Parathyroid adenoma (tissue), 2 donors: ENCODE measurements at regions not wholly inside any gene's neighbourhood (a gene's known extent, or its start where the extent isn't known, plus 50 kb on each side); places are given as distances from the start of the nearest gene placed in this dataset.

Experiments used
- H2AFZ ChIP-seq: fragments of 300-600 bp; sonication (generic); one replicate; pipeline ENCODE4 v1.7.0; 2017; ENCODE audit warnings: antibody characterized with exemption, mild to moderate bottlenecking
- H3K27ac ChIP-seq: fragments of 300-600 bp; sonication (generic); one replicate; pipeline ENCODE4 v1.7.0; 2017
- H3K27me3 ChIP-seq: fragments of 300-600 bp; sonication (generic); one replicate; pipeline ENCODE4 v1.7.0; 2017; ENCODE audit warnings: low read length; ENCODE audit not compliant: control insufficient read depth, insufficient read depth
- H3K36me3 ChIP-seq: fragments of 300-600 bp; sonication (generic); one replicate; pipeline ENCODE4 v1.7.0; 2017; ENCODE audit warnings: low read length; ENCODE audit not compliant: control insufficient read depth, insufficient read depth
- H3K4me1 ChIP-seq: fragments of 300-600 bp; sonication (generic); one replicate; pipeline ENCODE4 v1.7.0; 2017; ENCODE audit warnings: control low read depth
- H3K4me2 ChIP-seq: fragments of 300-600 bp; sonication (generic); one replicate; pipeline ENCODE4 v1.7.0; 2017; ENCODE audit warnings: low read length
- H3K4me3 ChIP-seq: fragments of 300-600 bp; sonication (generic); one replicate; pipeline ENCODE4 v1.7.0; 2017; ENCODE audit warnings: low read depth, low read length
- H3K79me2 ChIP-seq: fragments of 300-600 bp; sonication (generic); one replicate; pipeline ENCODE4 v1.7.0; 2017; ENCODE audit warnings: control low read depth
- H3K9ac ChIP-seq: fragments of 300-600 bp; sonication (generic); one replicate; pipeline ENCODE4 v1.7.0; 2017; ENCODE audit warnings: mild to moderate bottlenecking
- H3K9me3 ChIP-seq: fragments of 300-600 bp; sonication (generic); one replicate; pipeline ENCODE4 v1.7.0; 2017; ENCODE audit warnings: low read length; ENCODE audit not compliant: control insufficient read depth
- TF ChIP-seq, protein P1 (sequence below): fragments of 300-600 bp; sonication (generic); IDR thresholded peaks from one replicate; pipeline ENCODE4 v1.7.0; 2017; ENCODE audit warnings: antibody characterized with exemption, mild to moderate bottlenecking
- donor health status: primary hyperparathyroidism.

DNA sequence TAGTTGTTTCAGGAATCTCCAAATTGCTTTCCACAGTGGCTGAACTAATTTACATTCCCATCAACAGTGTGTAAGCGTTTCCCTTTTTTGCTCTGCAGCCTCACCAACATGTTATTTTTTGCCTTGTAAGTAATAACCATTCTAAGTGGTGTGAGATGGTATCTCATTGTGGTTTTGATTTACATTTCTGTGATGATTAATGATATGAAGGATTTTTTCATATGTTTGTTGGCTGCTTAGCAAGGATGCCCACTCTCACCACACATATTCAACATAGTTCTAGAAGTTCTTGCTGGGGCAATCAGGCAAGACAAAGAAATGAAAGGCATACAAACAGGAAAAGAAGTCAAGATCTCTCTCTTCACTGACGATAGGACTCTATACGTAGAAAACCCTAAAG, 472.4 kb downstream of the ZNF674 start:
- no peak overlapping the region for H3K4me2 ChIP-seq
- H3K27me3 ChIP-seq = no peaks in the 10 kb centered on the region
- H3K27ac ChIP-seq = no peak overlapping the region
- H3K36me3 ChIP-seq = no peaks in the 10 kb centered on the region
- TF ChIP-seq, protein P1, sequence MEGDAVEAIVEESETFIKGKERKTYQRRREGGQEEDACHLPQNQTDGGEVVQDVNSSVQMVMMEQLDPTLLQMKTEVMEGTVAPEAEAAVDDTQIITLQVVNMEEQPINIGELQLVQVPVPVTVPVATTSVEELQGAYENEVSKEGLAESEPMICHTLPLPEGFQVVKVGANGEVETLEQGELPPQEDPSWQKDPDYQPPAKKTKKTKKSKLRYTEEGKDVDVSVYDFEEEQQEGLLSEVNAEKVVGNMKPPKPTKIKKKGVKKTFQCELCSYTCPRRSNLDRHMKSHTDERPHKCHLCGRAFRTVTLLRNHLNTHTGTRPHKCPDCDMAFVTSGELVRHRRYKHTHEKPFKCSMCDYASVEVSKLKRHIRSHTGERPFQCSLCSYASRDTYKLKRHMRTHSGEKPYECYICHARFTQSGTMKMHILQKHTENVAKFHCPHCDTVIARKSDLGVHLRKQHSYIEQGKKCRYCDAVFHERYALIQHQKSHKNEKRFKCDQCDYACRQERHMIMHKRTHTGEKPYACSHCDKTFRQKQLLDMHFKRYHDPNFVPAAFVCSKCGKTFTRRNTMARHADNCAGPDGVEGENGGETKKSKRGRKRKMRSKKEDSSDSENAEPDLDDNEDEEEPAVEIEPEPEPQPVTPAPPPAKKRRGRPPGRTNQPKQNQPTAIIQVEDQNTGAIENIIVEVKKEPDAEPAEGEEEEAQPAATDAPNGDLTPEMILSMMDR = no peak
- no peak overlapping the region for H3K4me3 ChIP-seq
- no peaks in the 10 kb centered on the region for H3K79me2 ChIP-seq
- H3K9me3 ChIP-seq = no peaks in the 10 kb centered on the region
- no peak overlapping the region for H2AFZ ChIP-seq
- H3K4me1 ChIP-seq = no peaks in the 10 kb centered on the region
- no peak overlapping the region for H3K9ac ChIP-seq

DNA sequence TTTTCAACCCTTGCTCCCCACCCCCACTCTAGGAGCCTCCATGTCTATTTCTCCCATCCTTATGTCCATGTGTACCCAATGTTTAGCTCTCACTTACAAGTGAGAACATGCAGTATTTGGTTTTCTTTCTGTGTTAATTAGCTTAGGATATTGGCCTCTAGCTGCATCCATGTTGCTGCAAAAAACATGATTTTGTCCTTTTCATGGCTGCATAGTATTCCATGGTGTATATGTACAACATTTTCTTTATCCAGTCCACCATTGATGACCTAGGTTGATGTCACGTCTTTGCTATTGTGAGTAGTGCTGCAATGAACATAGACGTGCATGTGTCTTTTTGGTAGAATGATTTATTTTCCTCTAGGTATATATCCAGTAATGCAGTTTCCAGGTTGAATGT, 472.8 kb downstream of the ZNF674 start:
- Histone ChIP-seq H3K36me3 (no peaks in the 10 kb centered on the region), H3K9ac (no peak overlapping the region), H2AFZ (no peak overlapping the region), H3K9me3 (no peaks in the 10 kb centered on the region), H3K27me3 (no peaks in the 10 kb centered on the region), H3K79me2 (no peaks in the 10 kb centered on the region), H3K27ac (no peak overlapping the region), H3K4me3 (no peak overlapping the region), H3K4me1 (no peaks in the 10 kb centered on the region), H3K4me2 (no peak overlapping the region)
- TF ChIP-seq, protein P1 = no peak

DNA sequence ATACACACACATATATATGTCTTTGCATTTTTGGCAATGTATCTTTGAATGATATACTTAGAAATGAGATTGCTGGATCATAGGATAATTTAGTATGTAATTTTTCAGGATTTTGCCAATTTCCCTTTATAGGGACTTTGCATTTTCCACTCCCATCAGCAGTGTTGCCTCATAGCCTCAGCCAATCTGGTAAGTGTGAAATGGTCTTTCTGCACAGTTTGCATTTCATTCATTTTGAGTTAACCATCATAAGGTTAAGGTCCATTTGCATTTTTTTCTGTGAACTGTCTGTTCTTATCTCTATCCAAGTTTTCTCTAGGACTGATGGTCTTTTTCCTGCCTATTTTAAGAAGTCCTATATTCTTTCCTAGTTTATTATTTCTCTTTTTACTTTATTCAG, 474.8 kb downstream of the ZNF674 start:
- no peaks in the 10 kb centered on the region for H3K4me1 ChIP-seq
- H3K79me2 ChIP-seq = no peaks in the 10 kb centered on the region
- no peaks in the 10 kb centered on the region for H3K9me3 ChIP-seq
- H3K4me2 ChIP-seq = no peak overlapping the region
- TF ChIP-seq, protein P1 = no peak
- H3K36me3 ChIP-seq = no peaks in the 10 kb centered on the region
- no peak overlapping the region for H3K27ac ChIP-seq
- H3K9ac ChIP-seq = no peak overlapping the region
- no peak overlapping the region for H3K4me3 ChIP-seq
- no peak overlapping the region for H2AFZ ChIP-seq
- no peaks in the 10 kb centered on the region for H3K27me3 ChIP-seq

DNA sequence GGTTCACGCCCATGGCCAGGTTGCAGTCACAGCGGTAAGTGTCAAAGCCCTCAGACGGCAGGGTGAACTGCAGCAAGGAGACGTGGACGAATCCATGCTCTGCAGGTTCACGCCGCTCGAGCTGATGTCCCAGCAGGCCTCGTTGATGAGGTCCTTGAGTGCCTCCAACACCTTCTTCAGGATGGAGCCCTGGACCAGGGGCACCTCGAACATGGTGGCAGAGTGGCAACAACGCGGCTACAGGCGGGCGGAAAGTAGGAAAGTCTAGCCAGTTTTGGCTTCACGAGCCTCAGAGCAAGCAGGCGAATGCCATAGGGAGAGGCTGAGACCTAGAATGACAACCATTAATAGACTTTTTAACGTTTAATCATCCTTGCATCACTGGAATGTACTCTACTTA, 485.9 kb downstream of the ZNF674 start:
- Histone ChIP-seq H3K27me3 (no peaks in the 10 kb centered on the region), H3K4me2 (no peak overlapping the region), H3K36me3 (no peaks in the 10 kb centered on the region), H3K4me3 (no peak overlapping the region), H3K9me3 (no peaks in the 10 kb centered on the region), H3K4me1 (no peaks in the 10 kb centered on the region), H3K9ac (no peak overlapping the region), H3K79me2 (no peaks in the 10 kb centered on the region), H2AFZ (no peak overlapping the region), H3K27ac (no peak overlapping the region)
- TF ChIP-seq, protein P1 = no peak

DNA sequence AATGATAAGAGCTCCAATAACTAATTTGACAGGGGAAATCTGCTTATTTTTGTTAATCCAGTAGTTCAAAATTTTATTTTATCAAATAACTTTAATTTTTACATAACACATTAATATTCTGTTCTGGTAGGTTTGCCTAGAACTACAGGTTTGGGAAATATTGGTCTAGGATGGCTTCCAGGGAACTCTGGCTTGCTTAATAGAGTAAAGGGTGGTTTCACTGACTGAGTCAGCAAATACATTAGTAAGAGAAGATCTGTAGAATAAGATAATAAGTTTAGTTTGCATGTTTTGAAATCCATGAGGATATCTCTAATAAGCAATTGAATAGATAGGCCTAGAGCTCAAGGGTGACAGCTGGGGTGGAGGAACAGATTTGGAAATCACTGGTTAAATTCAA, 500.7 kb downstream of the ZNF674 start:
- Histone ChIP-seq H3K36me3 (no peaks in the 10 kb centered on the region), H3K9me3 (no peaks in the 10 kb centered on the region), H3K79me2 (no peaks in the 10 kb centered on the region), H3K9ac (no peak overlapping the region), H3K4me2 (no peak overlapping the region), H2AFZ (no peak overlapping the region), H3K27me3 (no peaks in the 10 kb centered on the region), H3K27ac (no peak overlapping the region), H3K4me3 (no peak overlapping the region), H3K4me1 (no peaks in the 10 kb centered on the region)
- TF ChIP-seq, protein P1 = no peak
